ENCODE measurements at regions not wholly inside any gene's neighbourhood (a gene's known extent, or its start where the extent isn't known, plus 50 kb on each side); places are given as distances from the start of the nearest gene placed in this dataset.

DNA sequence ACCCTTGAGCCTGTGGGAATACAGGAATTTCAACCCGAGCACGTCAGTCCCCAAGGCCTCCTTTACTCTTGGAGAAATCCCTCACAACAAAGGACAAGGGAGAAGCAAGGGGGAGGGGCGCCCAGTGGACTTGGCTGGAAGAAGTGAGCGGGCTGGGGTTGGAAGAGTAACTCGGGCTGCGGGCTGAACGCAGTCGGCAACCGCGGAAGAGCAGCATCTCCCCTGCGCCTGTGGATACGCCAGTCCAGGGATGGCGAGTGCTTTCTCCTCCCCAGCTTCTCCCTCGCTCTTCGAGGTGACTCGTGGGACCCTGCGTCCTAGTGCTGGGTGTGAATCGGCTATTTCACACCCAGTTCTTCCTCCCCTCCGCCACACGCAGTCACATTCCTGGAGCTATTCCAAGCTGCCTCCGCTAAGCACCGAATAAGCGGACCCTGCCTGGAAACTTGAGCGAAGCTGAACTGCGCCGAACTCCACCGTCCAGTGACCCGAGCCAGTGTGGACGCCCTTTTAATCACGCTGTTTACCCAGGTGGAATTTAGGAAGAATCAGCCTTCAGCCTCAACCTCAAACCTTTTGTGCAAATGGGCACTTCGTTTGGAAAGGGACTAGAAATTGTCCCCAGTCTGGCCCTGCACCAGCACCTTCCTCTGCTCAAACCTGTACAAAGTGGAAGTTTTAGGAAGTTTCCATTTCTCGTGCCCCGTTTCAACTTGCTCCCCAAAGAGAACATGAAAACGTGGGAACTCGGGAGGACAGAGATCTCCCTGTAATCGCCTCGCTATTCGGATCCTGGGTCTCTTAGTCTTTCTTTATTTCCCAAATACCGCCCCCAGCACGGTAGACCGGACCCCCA lies 64.3 kb upstream of the WDR17 start:
- H3K4me3 ChIP-seq (ENCODE audit: low read length): peak overlapping the region; percentile 79
- peaks cover 28% of the 10 kb centered on the region for H3K4me1 ChIP-seq (ENCODE audit: insufficient read depth, low read length)
- H3K36me3 ChIP-seq (ENCODE audit: insufficient read depth, low read length): no peaks in the 10 kb centered on the region
- H3K27me3 ChIP-seq (ENCODE audit: insufficient read depth, low read length): no peaks in the 10 kb centered on the region
- no peaks in the 10 kb centered on the region for H3K9me3 ChIP-seq (ENCODE audit: low read length)
- peak overlapping the region; percentile 0 for H2AFZ ChIP-seq (ENCODE audit: low read depth, low read length)

DNA sequence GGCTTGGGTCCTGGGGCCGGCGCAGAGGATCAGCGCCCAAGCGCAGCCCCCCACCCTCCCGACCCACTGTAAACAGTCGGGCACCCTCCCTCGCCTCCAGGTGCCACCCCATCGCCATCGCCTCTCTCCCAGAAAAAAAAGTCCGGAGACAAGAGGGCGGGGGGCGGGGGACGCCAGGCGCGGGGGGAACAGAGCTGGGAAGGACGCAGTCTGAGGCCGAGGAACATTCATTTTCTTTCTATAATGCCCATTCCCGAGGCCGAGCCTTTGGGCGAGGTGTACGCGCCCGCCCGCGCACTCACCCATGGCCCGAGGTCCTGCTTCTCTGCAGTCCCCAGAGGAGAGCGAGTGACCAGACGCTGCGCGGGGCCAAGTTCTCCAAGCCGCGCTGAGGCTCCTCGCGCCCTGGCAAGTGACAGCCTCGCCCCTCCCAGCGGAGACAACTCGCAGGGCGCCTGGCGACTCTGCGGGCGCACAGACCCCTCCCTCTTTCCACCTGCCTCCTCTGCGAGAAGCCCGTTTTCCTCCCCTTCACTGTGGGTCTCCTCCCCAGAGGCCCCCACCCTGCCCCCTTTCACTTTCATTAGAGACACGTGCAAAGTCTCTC lies 63.5 kb upstream of the WDR17 start:
- H3K4me3 ChIP-seq (ENCODE audit: low read length): peak overlapping the region; percentile 79
- H3K4me1 ChIP-seq (ENCODE audit: insufficient read depth, low read length): peaks cover 24% of the 10 kb centered on the region
- H2AFZ ChIP-seq (ENCODE audit: low read depth, low read length): peak overlapping the region; percentile 0
- no peaks in the 10 kb centered on the region for H3K36me3 ChIP-seq (ENCODE audit: insufficient read depth, low read length)
- no peaks in the 10 kb centered on the region for H3K27me3 ChIP-seq (ENCODE audit: insufficient read depth, low read length)
- H3K9me3 ChIP-seq (ENCODE audit: low read length): no peaks in the 10 kb centered on the region

DNA sequence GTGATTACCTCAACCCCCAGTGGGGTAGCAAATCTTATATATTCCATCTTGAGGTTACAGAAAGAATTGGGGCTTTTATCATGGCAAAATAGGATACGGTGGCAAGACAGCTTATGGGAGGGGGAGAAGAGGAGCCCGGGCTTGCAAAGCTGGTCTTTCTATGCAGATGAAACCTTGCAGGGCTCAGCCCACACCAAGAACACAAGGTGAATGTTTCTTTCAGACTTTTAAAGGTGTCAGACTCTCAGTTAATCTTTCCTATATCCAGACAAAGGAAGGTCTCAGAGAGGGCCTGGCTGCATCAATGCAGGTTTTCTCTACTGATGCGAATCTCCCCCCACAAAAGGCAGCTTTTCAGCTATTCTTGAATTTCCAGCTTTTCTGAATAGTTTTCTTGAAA lies 59.9 kb upstream of the WDR17 start:
- Histone ChIP-seq H3K9me3 (ENCODE audit: low read length) (peaks cover 2% of the 10 kb centered on the region), H3K27me3 (ENCODE audit: insufficient read depth, low read length) (no peaks in the 10 kb centered on the region), H3K4me1 (ENCODE audit: insufficient read depth, low read length) (peaks cover 7% of the 10 kb centered on the region), H3K36me3 (ENCODE audit: insufficient read depth, low read length) (no peaks in the 10 kb centered on the region), H2AFZ (ENCODE audit: low read depth, low read length) (no peak overlapping the region), H3K4me3 (ENCODE audit: low read length) (no peak overlapping the region)

DNA sequence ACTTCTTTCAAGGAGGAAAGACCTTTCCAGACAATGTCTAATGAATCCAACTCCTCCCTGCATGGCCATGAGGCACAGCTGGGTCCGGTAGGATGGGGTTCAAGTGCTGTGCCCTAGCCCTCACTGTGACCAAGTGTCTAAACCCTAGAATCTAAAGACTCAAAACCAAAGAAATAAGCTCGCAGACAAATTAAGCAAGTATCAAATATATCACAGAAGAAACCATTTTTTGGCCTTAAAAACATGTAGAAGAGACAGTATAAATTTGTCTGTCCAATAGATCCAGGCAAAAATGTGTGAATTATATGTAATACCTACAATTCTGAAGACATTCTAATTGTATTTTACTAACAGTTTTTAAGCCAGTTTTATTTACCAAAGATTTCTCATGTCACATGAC lies 56.4 kb upstream of the WDR17 start:
- no peaks in the 10 kb centered on the region for H3K36me3 ChIP-seq (ENCODE audit: insufficient read depth, low read length)
- no peak overlapping the region for H2AFZ ChIP-seq (ENCODE audit: low read depth, low read length)
- peaks cover 2% of the 10 kb centered on the region for H3K4me1 ChIP-seq (ENCODE audit: insufficient read depth, low read length)
- H3K27me3 ChIP-seq (ENCODE audit: insufficient read depth, low read length): no peaks in the 10 kb centered on the region
- H3K4me3 ChIP-seq (ENCODE audit: low read length): no peak overlapping the region
- peaks cover 2% of the 10 kb centered on the region for H3K9me3 ChIP-seq (ENCODE audit: low read length)

DNA sequence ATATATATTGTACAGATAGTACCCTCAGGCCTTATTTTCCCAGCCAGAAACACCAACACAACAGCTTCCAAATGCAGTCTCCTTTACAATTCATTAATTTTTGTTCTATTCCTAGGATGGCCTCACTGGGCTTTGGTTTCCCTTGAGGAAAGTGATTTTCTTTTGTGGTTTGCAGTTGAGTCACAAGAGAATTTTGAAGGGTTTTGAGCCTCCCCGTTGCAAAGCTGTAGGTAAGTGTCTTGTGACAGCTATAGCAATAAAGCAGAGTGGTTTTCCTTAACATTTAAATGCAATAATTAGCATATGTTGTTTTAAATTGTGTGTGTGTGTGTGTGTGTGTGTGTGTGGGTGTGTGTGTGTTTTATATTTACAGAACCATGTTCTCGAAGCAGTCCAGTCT lies 54.1 kb upstream of the WDR17 start:
- no peaks in the 10 kb centered on the region for H3K27me3 ChIP-seq (ENCODE audit: insufficient read depth, low read length)
- no peaks in the 10 kb centered on the region for H3K4me1 ChIP-seq (ENCODE audit: insufficient read depth, low read length)
- H3K36me3 ChIP-seq (ENCODE audit: insufficient read depth, low read length): no peaks in the 10 kb centered on the region
- no peak overlapping the region for H3K4me3 ChIP-seq (ENCODE audit: low read length)
- no peak overlapping the region for H2AFZ ChIP-seq (ENCODE audit: low read depth, low read length)
- peaks cover 2% of the 10 kb centered on the region for H3K9me3 ChIP-seq (ENCODE audit: low read length)

DNA sequence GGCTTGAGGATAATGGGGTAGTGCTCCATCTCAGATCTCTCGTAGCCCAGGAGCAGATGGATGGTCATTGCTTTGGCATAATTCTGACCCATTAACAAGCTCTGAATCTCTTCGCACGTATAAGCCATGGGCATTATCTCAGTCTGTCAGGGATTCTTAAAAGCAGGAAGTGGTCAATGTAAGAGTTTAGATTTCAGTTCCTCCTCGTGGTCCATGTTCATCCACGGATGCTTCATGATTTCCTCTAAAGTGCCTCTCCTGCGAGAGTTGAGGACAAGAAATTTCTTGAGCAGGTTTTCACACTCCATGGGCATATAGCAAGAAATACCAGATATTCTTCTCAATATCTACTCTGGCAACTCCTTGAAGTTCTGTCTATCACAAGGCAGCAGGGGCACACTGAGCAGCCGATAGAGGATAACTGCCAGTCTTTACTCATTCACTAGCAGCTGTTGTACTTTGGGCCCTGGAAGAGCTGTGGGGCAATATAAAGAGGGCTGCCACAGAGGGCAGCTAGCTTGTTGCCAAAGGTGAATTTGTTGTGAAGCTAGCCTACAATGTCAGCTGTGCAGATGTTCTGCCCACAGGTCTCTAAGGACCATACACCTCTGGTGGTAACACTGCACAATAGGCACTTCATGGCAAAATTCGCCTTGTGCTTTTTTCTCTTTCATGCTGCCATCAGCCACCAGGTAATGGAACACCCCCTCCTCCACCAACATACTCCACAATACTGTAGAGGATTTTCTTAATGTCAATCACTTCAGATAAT lies 52.0 kb upstream of the WDR17 start:
- no peaks in the 10 kb centered on the region for H3K36me3 ChIP-seq (ENCODE audit: insufficient read depth, low read length)
- H3K9me3 ChIP-seq (ENCODE audit: low read length): peaks cover 2% of the 10 kb centered on the region

DNA sequence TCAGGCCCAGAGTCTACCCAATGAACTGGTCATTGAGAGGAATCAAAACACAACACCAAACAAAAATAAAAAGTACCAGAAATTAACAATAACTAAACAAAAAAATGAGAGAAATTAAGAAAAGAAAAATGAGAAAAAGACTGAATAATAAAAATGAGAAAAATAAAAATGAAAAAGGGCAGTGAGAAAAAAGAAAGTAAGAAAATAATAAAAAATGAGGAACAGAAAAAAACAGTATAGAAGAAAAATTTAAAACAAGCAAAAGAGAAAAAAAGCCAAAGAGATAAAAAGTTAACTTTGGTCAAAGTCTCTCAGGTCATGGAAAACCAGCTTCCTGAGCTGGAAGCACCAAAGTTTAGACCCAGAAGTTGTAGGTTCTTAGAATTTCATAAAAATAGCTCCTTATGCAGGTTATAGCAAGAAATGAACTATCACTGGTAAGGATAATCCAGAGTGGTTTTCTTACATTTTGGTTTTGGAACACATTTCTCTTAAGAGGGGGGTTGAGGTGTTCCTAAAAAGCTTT lies 51.0 kb upstream of the WDR17 start:
- Histone ChIP-seq H3K27me3 (ENCODE audit: insufficient read depth, low read length) (no peaks in the 10 kb centered on the region), H3K36me3 (ENCODE audit: insufficient read depth, low read length) (no peaks in the 10 kb centered on the region), H3K4me3 (ENCODE audit: low read length) (no peak overlapping the region), H3K4me1 (ENCODE audit: insufficient read depth, low read length) (no peaks in the 10 kb centered on the region), H3K9me3 (ENCODE audit: low read length) (no peaks in the 10 kb centered on the region), H2AFZ (ENCODE audit: low read depth, low read length) (no peak overlapping the region)

More for the DNA sequence above, 52.0 kb upstream of the WDR17 start:
- H3K27me3 ChIP-seq (ENCODE audit: insufficient read depth, low read length): no peaks in the 10 kb centered on the region
- no peak overlapping the region for H2AFZ ChIP-seq (ENCODE audit: low read depth, low read length)
- no peak overlapping the region for H3K4me3 ChIP-seq (ENCODE audit: low read length)
- no peaks in the 10 kb centered on the region for H3K4me1 ChIP-seq (ENCODE audit: insufficient read depth, low read length)

All from neuron (in vitro differentiated cells).